PC-9 (cell line): ENCODE measurements at regions not wholly inside any gene's neighbourhood (a gene's known extent, or its start where the extent isn't known, plus 50 kb on each side); places are given as distances from the start of the nearest gene placed in this dataset.
"Not testable (repeated sequence)": the region's sequence is repeated elsewhere in the genome, so short reads cannot be mapped to it uniquely, and the experiment has no call there.

Experiments
- CTCF ChIP-seq: fragments of 200-600 bp; sonication (generic); conservative IDR thresholded peaks from 2 replicates; pipeline ENCODE4 v1.6.1; 2017; ENCODE audit warnings: mixed run types, antibody characterized with exemption, mild to moderate bottlenecking, moderate library complexity
- EZH2 ChIP-seq: fragments of 200-600 bp; sonication (generic); IDR thresholded peaks from 2 replicates; pipeline ENCODE4 v1.8.0; 2017; ENCODE audit warnings: antibody characterized with exemption, low read depth

GRCh38 chr4:158407961-158408360 is 113.7 kb upstream of the RXFP1 start:
- not testable (repeated sequence) for TF ChIP-seq CTCF, EZH2
